ENCODE measurements at regions not wholly inside any gene's neighbourhood (a gene's known extent, or its start where the extent isn't known, plus 50 kb on each side); places are given as distances from the start of the nearest gene placed in this dataset.

DNA sequence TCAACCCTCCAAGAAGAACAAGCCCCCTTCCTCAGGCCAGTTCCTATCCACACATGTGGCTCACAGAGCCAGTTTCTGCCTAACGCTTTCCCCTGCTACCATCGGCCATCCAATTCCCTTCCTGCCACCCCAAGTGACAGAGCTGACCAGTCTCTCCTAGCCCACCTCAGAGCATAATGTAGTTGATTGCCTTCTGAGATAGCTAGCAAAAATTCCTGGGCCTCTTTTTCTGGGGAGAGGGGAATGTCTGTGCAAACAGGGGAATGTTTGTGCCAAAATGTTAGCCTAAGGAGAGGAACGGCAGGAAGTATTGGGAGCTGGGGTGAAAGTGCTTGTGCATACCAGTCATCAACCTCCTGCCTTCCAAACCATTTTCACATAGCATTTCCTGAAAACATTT lies 157.0 kb downstream of the PJA2 start:
- Histone ChIP-seq H3K4me2 (no peak overlapping the region), H3K4me1 (no peaks in the 10 kb centered on the region), H3K4me3 (no peak overlapping the region), H3K27ac (no peak overlapping the region), H3K9me3 (no peaks in the 10 kb centered on the region; the same call in 2 of the 3 replicates)
- TF ChIP-seq, protein P1, sequence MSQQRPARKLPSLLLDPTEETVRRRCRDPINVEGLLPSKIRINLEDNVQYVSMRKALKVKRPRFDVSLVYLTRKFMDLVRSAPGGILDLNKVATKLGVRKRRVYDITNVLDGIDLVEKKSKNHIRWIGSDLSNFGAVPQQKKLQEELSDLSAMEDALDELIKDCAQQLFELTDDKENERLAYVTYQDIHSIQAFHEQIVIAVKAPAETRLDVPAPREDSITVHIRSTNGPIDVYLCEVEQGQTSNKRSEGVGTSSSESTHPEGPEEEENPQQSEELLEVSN (IDR thresholded peaks at IDR 0.05; ENCODE audit: borderline replicate concordance, low read depth), result no peak
- TF ChIP-seq MAFK (IDR thresholded peaks at IDR 0.05; ENCODE audit: partially characterized antibody) (no peak), TP53 (CRISPR knock-in tag; IDR thresholded peaks at IDR 0.05) (no peak), ESRRA (IDR thresholded peaks at IDR 0.05; ENCODE audit: borderline replicate concordance, low read length) (no peak), RFX5 (IDR thresholded peaks at IDR 0.05) (no peak)
- FAIRE-seq, result no peak
- POLR2A ChIA-PET, result no interaction called here
- 80% methylated on average over 3 of the region's 3 CpGs for WGBS (ENCODE audit: missing lambda C conversion rate)
- ATAC-seq, result no peak
- DNase-seq (ENCODE audit: low read depth in 1 of 2, low spot score in 1 of 2), result no peak
- CTCF ChIA-PET, result no interaction called here

DNA sequence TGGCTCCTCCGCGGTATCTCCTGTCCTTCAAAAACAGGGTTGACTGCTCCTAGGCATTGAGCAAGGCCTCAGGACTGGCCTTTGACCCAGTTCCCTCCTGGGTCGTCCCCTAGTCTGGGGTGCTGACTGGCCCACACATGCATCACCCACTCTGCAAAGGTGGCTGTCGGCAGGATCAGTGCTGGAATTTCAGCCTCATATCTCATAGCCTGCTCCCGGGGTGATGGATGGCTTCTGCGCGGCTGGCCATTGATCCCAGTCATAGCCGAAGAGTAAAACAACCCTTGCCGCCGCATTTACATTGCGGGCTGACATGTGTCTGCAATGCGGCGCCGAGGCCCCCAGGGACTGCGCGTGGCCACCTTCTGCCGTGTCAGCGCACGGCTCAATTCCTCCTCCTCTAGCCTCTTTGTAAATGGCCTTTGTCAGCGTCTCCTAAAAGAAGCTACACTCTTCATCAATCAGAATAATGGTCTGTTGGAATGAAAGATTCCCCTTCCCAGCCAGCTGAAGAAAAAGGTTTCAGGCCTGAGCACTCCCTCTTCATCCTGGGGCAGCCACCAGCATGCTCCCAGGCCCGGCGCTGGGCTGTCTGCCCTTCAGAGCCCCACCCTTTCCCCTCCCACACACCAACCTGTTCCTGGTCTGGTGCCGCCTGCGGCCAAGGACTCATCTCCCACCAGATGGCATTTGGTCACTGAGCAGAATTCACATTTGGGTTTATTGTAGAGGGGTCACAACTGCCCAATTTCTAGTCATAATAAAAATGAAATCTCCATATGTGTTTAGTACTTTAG lies 159.0 kb downstream of the PJA2 start:
- Histone ChIP-seq H3K9me3 (peaks cover 12% of the 10 kb centered on the region; the same call in 2 of the 3 replicates), H3K4me1 (no peaks in the 10 kb centered on the region), H3K4me3 (no peak overlapping the region), H3K4me2 (no peak overlapping the region), H3K27ac (no peak overlapping the region)
- ATAC-seq, result no peak
- POLR2A ChIA-PET, result no interaction called here
- CTCF ChIA-PET, result no interaction called here
- TF ChIP-seq ZC3H11A (IDR thresholded peaks at IDR 0.05), result no peak
- TF ChIP-seq HOXB13 (CRISPR knock-in tag; IDR thresholded peaks at IDR 0.05; ENCODE audit: low read depth), result no peak
- no peak for TF ChIP-seq ZSCAN20 (CRISPR knock-in tag; IDR thresholded peaks at IDR 0.05)
- no peak for TF ChIP-seq FOSL2 (IDR thresholded peaks at IDR 0.05)
- TF ChIP-seq FOSL2 (CRISPR knock-in tag; IDR thresholded peaks at IDR 0.05), result no peak
- no peak for TF ChIP-seq BHLHE40 (IDR thresholded peaks at IDR 0.05; ENCODE audit: low read depth, low read length)
- TF ChIP-seq EHF (CRISPR knock-in tag; IDR thresholded peaks at IDR 0.05), result no peak
- TF ChIP-seq FOXS1 (CRISPR knock-in tag; IDR thresholded peaks at IDR 0.05), result no peak
- TF ChIP-seq HDAC2 (IDR thresholded peaks at IDR 0.05), result no peak
- TF ChIP-seq, protein P2, sequence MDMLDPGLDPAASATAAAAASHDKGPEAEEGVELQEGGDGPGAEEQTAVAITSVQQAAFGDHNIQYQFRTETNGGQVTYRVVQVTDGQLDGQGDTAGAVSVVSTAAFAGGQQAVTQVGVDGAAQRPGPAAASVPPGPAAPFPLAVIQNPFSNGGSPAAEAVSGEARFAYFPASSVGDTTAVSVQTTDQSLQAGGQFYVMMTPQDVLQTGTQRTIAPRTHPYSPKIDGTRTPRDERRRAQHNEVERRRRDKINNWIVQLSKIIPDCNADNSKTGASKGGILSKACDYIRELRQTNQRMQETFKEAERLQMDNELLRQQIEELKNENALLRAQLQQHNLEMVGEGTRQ (IDR thresholded peaks at IDR 0.05), result no peak
- TF ChIP-seq HOXB5 (CRISPR knock-in tag; IDR thresholded peaks at IDR 0.05), result no peak
- TF ChIP-seq CHD2 (IDR thresholded peaks at IDR 0.05; ENCODE audit: low read length, partially characterized antibody), result no peak
- TF ChIP-seq RFX5 (IDR thresholded peaks at IDR 0.05), result no peak
- no peak for TF ChIP-seq POLR2AphosphoS2 (conservative IDR thresholded peaks at IDR 0.05; ENCODE audit: low read length)
- TF ChIP-seq TFCP2L1 (CRISPR knock-in tag; IDR thresholded peaks at IDR 0.05), result no peak
- TF ChIP-seq KDM5A (IDR thresholded peaks at IDR 0.05), result no peak
- TF ChIP-seq GATA3 (IDR thresholded peaks at IDR 0.05; ENCODE audit: borderline replicate concordance), result no peak
- TF ChIP-seq, protein P3, sequence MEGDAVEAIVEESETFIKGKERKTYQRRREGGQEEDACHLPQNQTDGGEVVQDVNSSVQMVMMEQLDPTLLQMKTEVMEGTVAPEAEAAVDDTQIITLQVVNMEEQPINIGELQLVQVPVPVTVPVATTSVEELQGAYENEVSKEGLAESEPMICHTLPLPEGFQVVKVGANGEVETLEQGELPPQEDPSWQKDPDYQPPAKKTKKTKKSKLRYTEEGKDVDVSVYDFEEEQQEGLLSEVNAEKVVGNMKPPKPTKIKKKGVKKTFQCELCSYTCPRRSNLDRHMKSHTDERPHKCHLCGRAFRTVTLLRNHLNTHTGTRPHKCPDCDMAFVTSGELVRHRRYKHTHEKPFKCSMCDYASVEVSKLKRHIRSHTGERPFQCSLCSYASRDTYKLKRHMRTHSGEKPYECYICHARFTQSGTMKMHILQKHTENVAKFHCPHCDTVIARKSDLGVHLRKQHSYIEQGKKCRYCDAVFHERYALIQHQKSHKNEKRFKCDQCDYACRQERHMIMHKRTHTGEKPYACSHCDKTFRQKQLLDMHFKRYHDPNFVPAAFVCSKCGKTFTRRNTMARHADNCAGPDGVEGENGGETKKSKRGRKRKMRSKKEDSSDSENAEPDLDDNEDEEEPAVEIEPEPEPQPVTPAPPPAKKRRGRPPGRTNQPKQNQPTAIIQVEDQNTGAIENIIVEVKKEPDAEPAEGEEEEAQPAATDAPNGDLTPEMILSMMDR (IDR thresholded peaks at IDR 0.05), result no peak
- TF ChIP-seq EHMT2 (IDR thresholded peaks at IDR 0.05; ENCODE audit: low read depth), result no peak
- no peak for TF ChIP-seq NPAS2 (CRISPR knock-in tag; IDR thresholded peaks at IDR 0.05; ENCODE audit: borderline replicate concordance)
- TF ChIP-seq, protein P4, sequence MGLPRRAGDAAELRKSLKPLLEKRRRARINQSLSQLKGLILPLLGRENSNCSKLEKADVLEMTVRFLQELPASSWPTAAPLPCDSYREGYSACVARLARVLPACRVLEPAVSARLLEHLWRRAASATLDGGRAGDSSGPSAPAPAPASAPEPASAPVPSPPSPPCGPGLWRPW (IDR thresholded peaks at IDR 0.05), result no peak
- FAIRE-seq, result no peak
- WGBS (ENCODE audit: missing lambda C conversion rate), result 76% methylated on average over 23 of the region's 24 CpGs
- DNase-seq (ENCODE audit: low read depth in 1 of 2, low spot score in 1 of 2), result no peak

Data from A549 (cell line).